Muscle of leg (tissue), 3 donors: ENCODE measurements at regions not wholly inside any gene's neighbourhood (a gene's known extent, or its start where the extent isn't known, plus 50 kb on each side); places are given as distances from the start of the nearest gene placed in this dataset.

Experiments used
- DNase-seq: peaks from one replicate; pipeline ENCODE4 v3.0.0; 2013
- H3K27ac ChIP-seq: one replicate; pipeline ENCODE4 v1.5.1; 2013; ENCODE audit warnings: mild to moderate bottlenecking, low read length, control low read depth
- H3K27me3 ChIP-seq: one replicate; pipeline ENCODE4 v1.6.1; 2013; ENCODE audit warnings: low read length; ENCODE audit not compliant: control insufficient read depth, insufficient read depth
- H3K36me3 ChIP-seq: one replicate; pipeline ENCODE4 v1.6.1; 2013; ENCODE audit warnings: low read length; ENCODE audit not compliant: control insufficient read depth, insufficient read depth
- H3K4me1 ChIP-seq: one replicate; pipeline ENCODE4 v1.6.1; 2013; ENCODE audit warnings: low read length; ENCODE audit not compliant: control insufficient read depth, insufficient read depth
- H3K4me3 ChIP-seq: one replicate; pipeline ENCODE4 v1.5.1; 2013; ENCODE audit warnings: low read length, control low read depth
- H3K9me3 ChIP-seq: replicated peaks from 2 replicates; pipeline ENCODE4 v1.6.1; 2013; ENCODE audit warnings: low read depth, low read length; ENCODE audit not compliant: control insufficient read depth
- WGBS: methylation state at CpG from one replicate; pipeline ENCODE4 v1.1.5; 2013; ENCODE audit warnings: missing lambda C conversion rate; ENCODE audit not compliant: insufficient coverage; 5-methylcytosine and 5-hydroxymethylcytosine counted together

DNA sequence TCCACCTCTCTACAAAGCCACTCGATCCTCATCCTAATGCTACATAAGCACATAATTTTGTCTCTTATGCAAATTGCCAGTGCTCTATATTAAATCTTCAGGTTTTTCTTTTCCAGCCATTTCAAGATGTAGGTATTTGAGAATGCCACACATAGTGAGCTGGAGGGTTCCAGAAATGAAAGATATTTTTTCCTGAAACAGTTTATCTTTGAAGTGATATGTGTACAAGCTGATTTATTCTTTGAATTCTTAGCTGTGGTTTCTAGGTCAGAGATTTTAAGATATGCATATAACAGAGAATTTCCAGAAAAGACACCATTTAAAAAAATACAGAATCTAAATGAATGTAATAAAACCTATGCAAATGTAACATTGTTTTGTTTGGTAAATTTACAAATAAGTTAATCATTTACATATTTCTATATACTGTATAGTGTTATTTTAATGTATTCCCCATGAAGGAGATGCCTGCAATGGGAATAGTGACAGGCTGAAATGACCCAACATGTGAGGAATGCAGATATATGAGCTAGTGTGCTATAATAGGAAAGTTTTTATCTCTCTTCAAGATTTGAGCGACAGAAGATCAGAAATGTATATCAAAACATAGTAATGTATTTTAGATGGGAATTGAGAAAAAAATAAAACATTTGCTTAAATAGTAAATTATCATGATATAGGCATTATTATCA is 570.2 kb downstream of the SLITRK1 start:
- peak; percentile 10 for DNase-seq
- Histone ChIP-seq H3K4me3 (no peak overlapping the region), H3K27me3 (no peaks in the 10 kb centered on the region), H3K4me1 (no peaks in the 10 kb centered on the region), H3K27ac (no peak overlapping the region), H3K9me3 (no peaks in the 10 kb centered on the region), H3K36me3 (no peaks in the 10 kb centered on the region)
- WGBS = no CpG with 5 or more reads among the region's 2 CpGs

DNA sequence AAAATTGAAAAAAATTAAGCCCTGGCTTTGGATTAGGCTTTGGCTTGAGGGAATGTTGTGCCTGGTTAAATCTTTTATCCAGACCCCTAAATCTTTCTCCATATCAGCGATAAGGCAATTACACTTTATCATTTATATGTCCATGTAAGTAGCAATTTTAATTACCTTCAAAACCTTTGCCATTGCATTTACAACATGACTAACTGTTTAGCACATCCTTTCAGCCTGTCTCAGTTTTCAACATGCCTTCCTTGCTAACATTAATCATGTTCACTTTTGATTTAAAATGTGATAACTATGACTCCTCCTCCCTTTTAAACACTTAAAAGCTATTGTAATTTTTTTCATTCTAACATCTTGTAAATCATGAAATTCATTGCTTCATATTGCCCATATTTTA is 583.7 kb downstream of the SLITRK1 start:
- no peak for DNase-seq
- Histone ChIP-seq H3K9me3 (no peaks in the 10 kb centered on the region), H3K4me1 (no peaks in the 10 kb centered on the region), H3K36me3 (no peaks in the 10 kb centered on the region), H3K27ac (no peak overlapping the region), H3K4me3 (no peak overlapping the region), H3K27me3 (no peaks in the 10 kb centered on the region)
- no CpG with 5 or more reads among the region's 1 CpG for WGBS

DNA sequence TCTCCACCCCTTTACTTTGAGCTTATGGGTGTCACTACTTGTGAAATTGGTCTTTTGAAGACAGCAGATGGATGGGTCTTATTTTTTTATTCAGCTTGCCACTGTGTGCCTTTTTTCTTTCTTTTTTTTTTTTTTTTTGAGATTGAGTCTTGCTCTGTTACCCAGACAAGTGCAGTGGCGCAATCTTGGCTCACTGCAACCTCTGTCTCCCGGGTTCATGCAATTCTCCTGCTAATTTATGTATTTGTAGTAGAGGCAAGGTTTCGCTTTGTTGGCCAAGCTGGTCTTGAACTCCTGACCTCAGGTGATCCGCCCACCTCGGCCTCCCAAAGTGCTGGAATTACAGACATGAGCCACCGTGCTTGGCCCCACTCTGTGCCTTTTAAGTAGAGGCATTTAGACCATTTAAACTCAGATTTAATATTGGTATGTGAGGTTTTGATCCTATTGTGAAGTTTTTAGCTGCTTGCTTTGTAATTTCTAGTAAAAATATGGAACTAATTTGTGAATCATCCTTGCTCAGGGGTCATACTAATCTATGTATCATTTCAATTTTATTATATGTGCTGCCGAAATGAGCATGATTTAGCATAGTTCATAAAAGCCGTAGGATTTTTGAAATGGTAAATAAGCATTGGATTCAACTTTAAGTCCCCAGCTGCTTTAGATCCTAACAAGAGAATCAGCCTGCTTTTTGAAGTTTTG is 584.5 kb downstream of the SLITRK1 start:
- H3K4me1 ChIP-seq = no peaks in the 10 kb centered on the region
- H3K27me3 ChIP-seq = no peaks in the 10 kb centered on the region
- no peak for DNase-seq
- 49% methylated on average over 3 of the region's 8 CpGs for WGBS
- H3K4me3 ChIP-seq = no peak overlapping the region
- no peak overlapping the region for H3K27ac ChIP-seq
- H3K9me3 ChIP-seq = no peaks in the 10 kb centered on the region
- H3K36me3 ChIP-seq = no peaks in the 10 kb centered on the region

DNA sequence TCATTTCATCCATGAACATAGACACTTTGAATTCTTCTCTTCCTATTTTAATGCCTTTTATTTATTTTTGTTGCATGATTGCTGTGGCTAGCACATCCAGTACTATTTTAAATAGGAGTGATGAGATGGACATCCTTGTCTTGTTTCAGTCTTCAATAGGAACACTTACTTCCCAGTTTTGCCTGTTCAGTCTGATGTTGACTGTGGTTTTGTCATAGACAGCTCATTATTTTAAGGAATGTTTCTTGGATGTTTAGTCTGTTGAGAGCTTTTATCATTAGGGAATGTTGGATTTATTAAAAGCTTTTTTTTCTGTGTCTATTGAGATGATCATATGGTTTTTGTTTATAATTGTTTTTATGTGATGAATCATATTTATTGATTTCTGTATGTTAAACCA is 586.6 kb downstream of the SLITRK1 start:
- Histone ChIP-seq H3K4me1 (no peaks in the 10 kb centered on the region), H3K9me3 (no peaks in the 10 kb centered on the region), H3K4me3 (no peak overlapping the region), H3K27ac (no peak overlapping the region), H3K27me3 (no peaks in the 10 kb centered on the region), H3K36me3 (no peaks in the 10 kb centered on the region)
- no peak for DNase-seq

- no peak for DNase-seq
- Histone ChIP-seq H3K4me1 (no peaks in the 10 kb centered on the region), H3K36me3 (no peaks in the 10 kb centered on the region), H3K4me3 (no peak overlapping the region), H3K9me3 (no peaks in the 10 kb centered on the region), H3K27ac (no peak overlapping the region), H3K27me3 (no peaks in the 10 kb centered on the region)
These were observed 595.5 kb downstream of the SLITRK1 start for GRCh38 chr13:83286737-83287136.

DNA sequence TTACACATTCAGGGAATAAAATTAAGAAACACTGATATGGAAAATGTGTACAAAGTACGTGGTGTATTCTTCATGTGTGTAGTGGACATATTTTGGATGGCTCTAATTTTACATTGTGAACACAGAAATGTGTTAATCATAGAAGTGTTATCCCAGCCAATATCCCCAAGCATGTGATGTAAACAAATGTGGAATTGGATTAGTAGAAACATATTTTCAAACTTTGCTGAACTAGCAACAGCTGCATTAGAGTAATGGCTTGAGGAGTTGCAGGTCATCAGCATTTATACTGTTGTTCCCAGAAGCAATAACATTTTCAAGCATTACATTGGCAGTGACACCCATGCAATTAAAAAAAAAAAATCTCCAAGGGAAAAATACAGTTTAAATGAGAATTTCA is 600.6 kb downstream of the SLITRK1 start:
- Histone ChIP-seq H3K4me1 (no peaks in the 10 kb centered on the region), H3K27me3 (no peaks in the 10 kb centered on the region), H3K9me3 (peaks cover 5% of the 10 kb centered on the region), H3K36me3 (no peaks in the 10 kb centered on the region), H3K4me3 (no peak overlapping the region), H3K27ac (peak overlapping the region; percentile 17)
- WGBS = no CpG with 5 or more reads among the region's 1 CpG
- DNase-seq = peak; percentile 83

DNA sequence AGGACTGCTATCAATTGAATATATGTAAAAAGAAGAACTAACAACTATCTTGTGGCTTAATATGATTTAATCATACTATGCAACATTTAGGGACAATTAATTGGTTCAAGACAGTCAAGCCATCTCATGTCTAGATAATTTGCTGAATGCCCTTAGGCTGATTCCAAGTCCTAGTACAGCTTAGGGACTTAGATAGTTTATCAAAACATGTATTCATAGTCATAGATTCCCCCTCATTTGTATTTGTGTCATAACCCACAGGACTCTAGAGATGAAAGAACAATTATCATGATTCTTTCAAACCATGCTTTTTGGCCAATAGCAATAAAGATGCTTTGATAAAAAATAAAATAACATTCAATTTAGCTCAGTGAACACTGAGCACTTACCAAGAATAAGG is 607.6 kb downstream of the SLITRK1 start:
- no peaks in the 10 kb centered on the region for H3K27me3 ChIP-seq
- peaks cover 5% of the 10 kb centered on the region for H3K9me3 ChIP-seq
- H3K4me3 ChIP-seq = no peak overlapping the region
- no peaks in the 10 kb centered on the region for H3K4me1 ChIP-seq
- no peak overlapping the region for H3K27ac ChIP-seq
- H3K36me3 ChIP-seq = no peaks in the 10 kb centered on the region
- DNase-seq = no peak

- H3K4me1 ChIP-seq = no peaks in the 10 kb centered on the region
- no peak overlapping the region for H3K27ac ChIP-seq
- peak; percentile 58 for DNase-seq
- H3K36me3 ChIP-seq = no peaks in the 10 kb centered on the region
- H3K9me3 ChIP-seq = peaks cover 5% of the 10 kb centered on the region
- no CpG with 5 or more reads among the region's 1 CpG for WGBS
- no peak overlapping the region for H3K4me3 ChIP-seq
- H3K27me3 ChIP-seq = no peaks in the 10 kb centered on the region
These were observed 609.5 kb downstream of the SLITRK1 start for GRCh38 chr13:83272652-83273240.

GRCh38 chr13:83272076-83272475 is 610.2 kb downstream of the SLITRK1 start:
- H3K27me3 ChIP-seq = no peaks in the 10 kb centered on the region
- no peaks in the 10 kb centered on the region for H3K36me3 ChIP-seq
- DNase-seq = peak; percentile 7
- no peaks in the 10 kb centered on the region for H3K9me3 ChIP-seq
- WGBS = no CpG with 5 or more reads among the region's 1 CpG
- H3K4me3 ChIP-seq = no peak overlapping the region
- no peak overlapping the region for H3K27ac ChIP-seq
- H3K4me1 ChIP-seq = no peaks in the 10 kb centered on the region

DNA sequence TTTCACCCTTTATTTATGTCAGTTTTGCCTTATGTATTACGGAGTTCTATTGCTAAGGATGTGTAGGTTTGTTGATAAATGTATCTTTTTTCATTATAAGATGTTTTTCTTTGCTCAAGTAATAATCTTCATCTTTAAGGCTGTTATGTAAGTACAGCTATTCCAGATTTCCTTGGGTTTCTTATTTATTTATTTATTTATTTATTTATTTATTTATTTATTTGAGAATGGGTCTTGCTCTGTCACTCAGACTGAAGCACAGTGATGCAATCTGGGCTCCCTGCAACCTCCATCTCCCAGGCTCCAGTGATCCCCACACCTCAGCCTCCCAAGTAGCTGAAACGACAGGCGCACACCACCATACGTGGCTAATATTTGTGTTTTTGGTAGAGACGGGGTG is 617.0 kb downstream of the SLITRK1 start:
- no peaks in the 10 kb centered on the region for H3K9me3 ChIP-seq
- no peaks in the 10 kb centered on the region for H3K36me3 ChIP-seq
- H3K27me3 ChIP-seq = no peaks in the 10 kb centered on the region
- no peak overlapping the region for H3K27ac ChIP-seq
- DNase-seq = no peak
- no peak overlapping the region for H3K4me3 ChIP-seq
- WGBS = no CpG with 5 or more reads among the region's 5 CpGs
- no peaks in the 10 kb centered on the region for H3K4me1 ChIP-seq
